Kasumi-1 (cell line): ENCODE measurements at regions not wholly inside any gene's neighbourhood (a gene's known extent, or its start where the extent isn't known, plus 50 kb on each side); places are given as distances from the start of the nearest gene placed in this dataset.
"Not testable (repeated sequence)": the region's sequence is repeated elsewhere in the genome, so short reads cannot be mapped to it uniquely, and the experiment has no call there.

Source experiments
- DNase-seq, 2 experiments: peaks; one replicate each; lab custom pipeline; 2025; lab: John Stamatoyannopoulos, UW

GRCh38 chr17:54191261-54191660 is 368.5 kb downstream of the KIF2B start:
- no peak for DNase-seq

GRCh38 chr17:54194268-54194667 is 371.5 kb downstream of the KIF2B start:
- no peak for DNase-seq

- no peak for DNase-seq
These were observed 374.0 kb downstream of the KIF2B start for GRCh38 chr17:54196751-54197150.

- not testable (repeated sequence) for DNase-seq
These were observed 378.7 kb downstream of the KIF2B start for GRCh38 chr17:54201380-54201779.

GRCh38 chr17:54220829-54221228 is 398.1 kb downstream of the KIF2B start:
- no peak for DNase-seq

- DNase-seq = no peak
These were observed 398.8 kb downstream of the KIF2B start for GRCh38 chr17:54221499-54221898.

GRCh38 chr17:54235571-54235970 is 412.8 kb downstream of the KIF2B start:
- DNase-seq = no peak

GRCh38 chr17:54237911-54238515 is 415.3 kb downstream of the KIF2B start:
- DNase-seq = no peak

GRCh38 chr17:54239291-54239690 is 416.6 kb downstream of the KIF2B start:
- DNase-seq = no peak

- DNase-seq = no peak
These were observed 433.0 kb downstream of the KIF2B start for GRCh38 chr17:54255696-54256095.

- no peak for DNase-seq
These were observed 433.7 kb downstream of the KIF2B start for GRCh38 chr17:54256401-54256929.

- DNase-seq = no peak
These were observed 434.7 kb downstream of the KIF2B start for GRCh38 chr17:54257440-54257839.

GRCh38 chr17:54259476-54259875 is 436.7 kb downstream of the KIF2B start:
- no peak for DNase-seq

- no peak for DNase-seq
These were observed 438.7 kb downstream of the KIF2B start for GRCh38 chr17:54261465-54261864.

- no peak for DNase-seq
These were observed 447.2 kb downstream of the KIF2B start for GRCh38 chr17:54269881-54270280.

GRCh38 chr17:54270499-54270898 is 447.8 kb downstream of the KIF2B start:
- no peak for DNase-seq

- no peak for DNase-seq
These were observed 455.1 kb downstream of the KIF2B start for GRCh38 chr17:54277868-54278267.

- DNase-seq = no peak
These were observed 458.0 kb downstream of the KIF2B start for GRCh38 chr17:54280741-54281140.

GRCh38 chr17:54282886-54283285 is 460.2 kb downstream of the KIF2B start:
- DNase-seq = no peak

- DNase-seq = no peak
These were observed 484.6 kb downstream of the KIF2B start for GRCh38 chr17:54307351-54307750.

GRCh38 chr17:54324813-54325212 is 502.1 kb downstream of the KIF2B start:
- peak; percentile 65 to 70 for DNase-seq

GRCh38 chr17:54339731-54340130 is 517.0 kb downstream of the KIF2B start:
- no peak for DNase-seq

- no peak for DNase-seq
These were observed 524.8 kb downstream of the KIF2B start for GRCh38 chr17:54347495-54347894.

GRCh38 chr17:54348234-54348633 is 525.5 kb downstream of the KIF2B start:
- DNase-seq = no peak
